ENCODE measurements at regions not wholly inside any gene's neighbourhood (a gene's known extent, or its start where the extent isn't known, plus 50 kb on each side); places are given as distances from the start of the nearest gene placed in this dataset.

DNA sequence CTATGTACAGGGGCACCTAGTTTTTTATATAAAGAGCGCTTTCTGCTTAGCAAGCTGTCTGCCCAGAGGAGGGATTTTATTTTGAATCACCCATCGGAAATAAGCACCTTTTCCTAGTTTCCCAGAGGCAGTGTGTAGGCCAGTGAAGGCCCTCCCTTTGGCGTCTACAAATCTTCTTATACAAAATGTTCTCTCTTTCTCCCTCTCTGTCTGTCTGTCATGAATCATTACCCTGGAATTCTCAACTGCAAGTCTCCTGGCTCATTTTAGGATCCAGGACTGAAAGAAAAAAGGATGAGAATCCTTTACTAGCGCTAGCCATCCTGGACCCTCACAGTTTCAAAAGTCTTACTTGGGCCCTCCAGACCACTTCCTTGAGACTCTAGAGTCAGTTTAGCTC, 728.1 kb downstream of the OTOL1 start:
- no peaks in the 10 kb centered on the region for H3K79me2 ChIP-seq (ENCODE audit: control insufficient read depth, insufficient read depth, low read length)
- intact Hi-C loops (cut with micrococcal nuclease; ENCODE audit: unreplicated experiment) (no loop called here), in situ Hi-C loops (cut with MboI) (no loop called here)
- H3K4me3 ChIP-seq, result no peak overlapping the region
- ChIA-PET CTCF (no interaction called here), RAD21 (ENCODE audit: unreplicated experiment) (no interaction called here), SMC1A (ENCODE audit: uncharacterized antibody, unreplicated experiment) (interaction anchor here (1.3 kb wide), 1 partner anchor 13 kb away, joined by 3 read pairs; no protein-coding TSS in a partner anchor), POLR2A (no interaction called here)
- no peaks in the 10 kb centered on the region for H4K20me1 ChIP-seq (ENCODE audit: control insufficient read depth, insufficient read depth)
- no peak overlapping the region for H3K9ac ChIP-seq (ENCODE audit: control insufficient read depth, insufficient read depth, low read length)
- H3K4me1 ChIP-seq (ENCODE audit: control insufficient read depth, insufficient read depth, low read length), result no peaks in the 10 kb centered on the region
- DNase-seq (ENCODE audit: low read depth, low spot score), result no peak
- H3K9me3 ChIP-seq (replicated peaks; ENCODE audit: control insufficient read depth, insufficient read depth, low read length), result no peaks in the 10 kb centered on the region
- no peak overlapping the region for H3K4me2 ChIP-seq (ENCODE audit: control insufficient read depth, insufficient read depth)
- FAIRE-seq, result no peak
- BruUV-seq (replicated peaks), result no TSS peak
- TF ChIP-seq ZBTB4 (CRISPR knock-in tag; IDR thresholded peaks at IDR 0.05), result no peak
- TF ChIP-seq ZBTB33 (IDR thresholded peaks at IDR 0.05), result no peak
- TF ChIP-seq TBL1XR1 (IDR thresholded peaks at IDR 0.05; ENCODE audit: low read depth, low read length), result no peak
- no peak for TF ChIP-seq IKZF2 (IDR thresholded peaks at IDR 0.05)
- no peak for TF ChIP-seq IRF3 (IDR thresholded peaks at IDR 0.05)
- TF ChIP-seq BCL11A (IDR thresholded peaks at IDR 0.05; ENCODE audit: low read depth, low read length), result no peak
- no peak for TF ChIP-seq ZNF384 (IDR thresholded peaks at IDR 0.05; ENCODE audit: borderline replicate concordance, low read depth, low read length)
- no peak for TF ChIP-seq GATAD2B (conservative IDR thresholded peaks at IDR 0.05; ENCODE audit: low read depth)
- TF ChIP-seq PKNOX1 (IDR thresholded peaks at IDR 0.05), result no peak
- no peak for TF ChIP-seq LARP7 (IDR thresholded peaks at IDR 0.05)
- no peak for TF ChIP-seq REST (IDR thresholded peaks at IDR 0.05; ENCODE audit: low read depth, low read length)
- TF ChIP-seq MYB (IDR thresholded peaks at IDR 0.05; ENCODE audit: borderline replicate concordance, low read depth, low read length), result no peak
- no peak for TF ChIP-seq POU2F2 (IDR thresholded peaks at IDR 0.05; ENCODE audit: borderline replicate concordance, low read depth, low read length)
- TF ChIP-seq MTA3 (IDR thresholded peaks at IDR 0.05; ENCODE audit: borderline replicate concordance, low read length), result no peak
- WGBS (ENCODE audit: insufficient coverage, insufficient replicate concordance, low lambda C conversion rate, missing lambda C conversion rate), result 55% methylated on average over 4 of the region's 4 CpGs
- H3K27me3 ChIP-seq (replicated peaks in 1 of 2; ENCODE audit: control insufficient read depth in 2 of 2, insufficient read depth in 2 of 2, low read length in 1 of 2), result no peaks in the 10 kb centered on the region
- H3K27ac ChIP-seq (ENCODE audit: control insufficient read depth, insufficient read depth), result no peak overlapping the region
- no peak for ATAC-seq
- H3K36me3 ChIP-seq (ENCODE audit: control insufficient read depth in 2 of 2, insufficient read depth in 2 of 2, low read length in 1 of 2), result no peaks in the 10 kb centered on the region
- no peak overlapping the region for H2AFZ ChIP-seq (ENCODE audit: control insufficient read depth, low read depth, low read length)
